HG03442 (cell line): ENCODE measurements at regions not wholly inside any gene's neighbourhood (a gene's known extent, or its start where the extent isn't known, plus 50 kb on each side); places are given as distances from the start of the nearest gene placed in this dataset.
"Not testable (repeated sequence)": the region's sequence is repeated elsewhere in the genome, so short reads cannot be mapped to it uniquely, and the experiment has no call there.

Source experiments
- ATAC-seq: cut with Tn5 transposase; IDR thresholded peaks from one replicate; pipeline ENCODE4 v1.9.1; 2021; ENCODE audit warnings: mild to moderate bottlenecking, moderate library complexity; ENCODE audit not compliant: unreplicated experiment

DNA sequence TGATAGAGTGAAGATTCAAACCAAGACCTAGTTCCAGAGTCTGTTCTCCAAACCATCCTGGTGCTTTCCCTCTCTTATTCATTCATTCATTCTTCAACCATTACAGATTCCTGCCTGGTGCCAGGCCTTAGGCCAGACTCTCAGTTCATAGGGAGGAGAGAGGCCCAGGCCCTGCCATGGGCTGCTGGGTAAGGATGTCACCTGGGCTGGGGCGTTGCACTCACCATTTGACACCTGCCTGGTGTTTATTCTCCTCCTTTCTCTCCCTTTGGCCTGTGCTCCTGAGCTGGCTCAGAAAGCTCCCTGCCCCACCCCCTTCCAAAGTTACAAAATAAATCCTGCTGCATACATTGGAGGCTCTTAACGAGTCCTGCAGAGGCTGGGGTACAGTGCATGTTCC is 549.8 kb downstream of the MATN1 start:
- ATAC-seq, result no peak

DNA sequence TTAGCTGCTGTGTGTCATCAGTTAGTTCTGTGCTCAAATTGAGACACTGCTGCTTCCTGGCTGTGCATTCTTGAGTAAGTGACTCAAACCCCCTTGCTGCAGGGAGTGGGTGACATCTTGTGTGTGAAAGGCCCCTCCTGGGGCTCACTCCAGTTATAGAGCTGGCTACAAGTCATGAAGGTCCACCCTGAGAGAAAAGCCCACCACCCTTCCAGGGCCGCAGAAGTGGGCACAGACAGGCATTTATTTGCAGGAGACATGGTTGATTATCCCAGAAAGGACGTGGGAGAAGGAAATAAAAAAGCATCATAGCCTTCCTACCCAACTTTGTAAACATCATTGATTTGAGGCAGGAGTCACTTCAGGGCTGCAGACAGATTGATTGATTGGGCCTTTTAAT is 550.6 kb downstream of the MATN1 start:
- ATAC-seq, result no peak

DNA sequence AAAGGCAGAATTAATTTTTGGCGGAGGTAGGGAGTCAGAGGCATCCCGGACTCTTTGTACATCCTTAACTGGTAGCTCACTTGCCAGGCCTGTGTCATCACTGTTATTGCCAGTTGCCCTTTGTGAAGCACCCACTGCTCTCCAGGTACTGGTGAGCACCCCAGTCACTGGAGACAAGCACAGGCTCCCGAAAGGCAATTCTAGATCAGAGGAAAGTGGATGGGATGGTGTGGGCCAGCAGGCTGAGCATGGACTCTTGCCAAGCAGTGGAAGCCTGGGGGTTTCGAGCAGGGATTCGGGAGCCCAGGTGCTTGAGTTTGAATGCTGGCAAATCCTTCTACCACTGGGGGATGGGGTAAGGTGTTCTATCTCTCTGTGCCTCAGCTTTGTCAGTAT is 551.1 kb downstream of the MATN1 start:
- ATAC-seq, result no peak

DNA sequence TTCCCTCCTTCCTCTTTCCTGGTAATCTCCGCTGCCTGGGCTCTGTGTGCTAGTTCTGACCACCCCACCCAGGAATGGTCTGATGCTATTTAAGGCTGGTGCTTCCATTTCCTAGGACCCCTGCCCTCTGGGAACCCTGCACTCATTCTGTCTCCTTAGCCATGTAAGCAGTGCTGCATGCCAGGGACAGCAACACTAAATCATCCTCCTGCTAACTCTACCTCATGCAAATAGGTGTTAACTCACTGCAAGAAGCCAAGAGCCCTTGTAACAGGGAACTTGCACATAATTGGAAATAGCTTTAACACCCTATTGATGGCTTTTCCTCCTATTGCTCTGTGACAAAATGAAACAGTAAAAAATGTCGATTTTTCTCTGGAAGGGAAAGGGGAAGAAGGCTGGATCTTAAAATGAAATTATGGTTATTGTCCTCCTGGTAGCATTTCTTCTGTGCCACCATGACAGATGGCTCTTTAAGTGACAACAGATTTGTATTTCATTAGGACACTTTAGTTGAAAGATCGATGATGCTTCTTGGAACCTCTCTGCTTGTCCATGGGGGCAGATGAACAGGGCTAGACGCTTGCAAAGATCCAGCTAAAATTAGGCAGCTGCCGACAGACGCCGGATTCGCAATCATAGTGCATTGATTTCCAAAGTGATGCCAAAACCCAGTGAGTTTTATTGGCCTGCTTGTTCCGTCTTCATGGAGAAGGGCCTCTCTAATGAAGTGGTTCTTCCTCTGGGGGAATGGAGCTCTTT is 551.7 kb downstream of the MATN1 start:
- no peak for ATAC-seq

DNA sequence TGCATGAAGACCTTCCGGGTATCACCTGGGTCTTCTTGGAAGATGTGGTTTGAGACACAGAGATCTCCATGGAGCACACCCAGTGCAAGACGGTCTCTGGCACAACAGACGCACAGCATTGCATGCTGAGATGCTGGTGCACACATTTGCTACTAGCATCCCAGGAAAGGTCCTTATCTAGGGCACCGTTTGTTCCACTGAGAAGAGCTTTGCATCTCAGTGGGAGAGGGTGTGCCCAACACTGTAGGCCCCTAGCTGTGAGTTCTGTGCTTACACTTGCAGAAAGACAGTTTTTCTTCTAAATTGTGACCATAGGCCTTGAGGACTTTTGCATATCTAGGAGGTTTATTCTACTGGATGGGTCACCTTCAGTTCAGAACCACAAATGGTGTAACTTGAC is 554.1 kb downstream of the MATN1 start:
- no peak for ATAC-seq

DNA sequence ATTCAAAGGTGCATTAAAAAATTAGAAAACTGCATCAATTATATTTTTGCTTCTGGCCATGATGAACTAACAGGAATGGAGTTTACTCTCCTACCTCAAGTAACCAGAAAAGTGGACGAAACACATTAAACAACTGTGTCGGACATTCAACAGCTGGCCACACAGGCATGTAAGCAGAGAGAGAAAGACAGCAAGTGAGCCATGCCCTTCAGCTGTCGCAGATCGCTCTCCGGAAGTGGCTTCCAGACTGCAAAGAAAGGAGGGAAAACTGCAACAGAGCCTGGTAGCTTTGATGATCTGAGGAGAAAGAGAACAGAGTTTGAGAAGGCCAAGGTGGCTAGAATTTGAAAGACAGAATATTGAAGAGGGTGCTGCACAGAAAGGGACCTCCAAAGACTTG is 557.2 kb downstream of the MATN1 start:
- no peak for ATAC-seq

DNA sequence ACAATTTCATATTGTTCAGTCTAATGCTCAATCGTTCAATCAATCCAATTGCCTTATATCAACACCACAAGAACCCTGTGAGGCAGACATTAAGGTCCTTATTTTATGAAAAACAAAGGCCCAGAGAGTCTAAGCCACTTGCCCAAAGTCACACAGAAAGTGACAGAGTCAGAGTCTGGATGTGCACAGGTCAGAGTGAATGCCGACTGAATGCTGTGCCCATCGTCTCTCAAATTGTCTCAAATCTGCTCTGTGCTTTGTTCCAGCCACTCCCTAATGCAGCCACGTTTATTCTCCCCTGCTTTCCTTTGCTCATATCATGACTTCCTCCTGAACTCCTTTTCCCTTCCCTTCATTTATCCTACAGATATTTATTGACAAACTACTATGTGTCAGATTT is 558.3 kb downstream of the MATN1 start:
- no peak for ATAC-seq

DNA sequence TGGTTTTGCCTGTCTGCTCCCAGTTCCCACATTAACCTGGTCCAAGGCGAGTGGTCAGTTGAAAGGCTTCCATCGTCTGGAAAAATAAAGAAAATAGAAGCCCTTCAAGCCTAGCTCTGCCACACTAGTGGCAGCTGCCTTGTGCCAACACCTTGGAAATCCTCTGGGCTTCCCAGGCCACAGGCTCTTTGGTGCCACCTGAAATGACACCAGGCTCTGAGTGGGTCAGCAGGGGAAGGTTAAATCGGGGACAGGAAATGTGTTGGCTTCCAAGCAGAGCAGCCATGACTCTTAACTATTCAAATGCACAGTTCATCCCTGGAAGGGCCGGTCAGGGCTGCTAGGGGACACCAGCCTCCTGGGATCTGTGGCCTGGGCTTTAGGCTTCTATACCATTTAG is 558.7 kb downstream of the MATN1 start:
- ATAC-seq, result no peak

DNA sequence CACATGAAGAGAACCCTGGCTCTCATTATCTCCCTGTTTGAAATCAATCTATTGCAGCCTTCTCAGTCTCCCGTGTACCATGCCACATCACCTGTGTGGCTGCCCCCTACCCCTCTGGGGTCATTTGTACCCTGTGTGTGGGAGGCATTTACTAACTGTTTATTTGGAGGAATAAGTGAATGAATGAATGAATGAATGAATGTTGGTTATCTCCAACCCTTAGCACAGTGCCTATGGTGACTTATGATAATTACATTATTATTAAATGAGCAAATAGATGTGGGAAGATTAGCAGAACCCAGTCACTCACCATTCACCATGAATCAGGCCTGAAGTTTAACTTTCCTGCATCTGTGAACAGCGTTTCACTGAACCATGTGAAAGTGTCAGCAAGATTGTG is 560.8 kb downstream of the MATN1 start:
- no peak for ATAC-seq

DNA sequence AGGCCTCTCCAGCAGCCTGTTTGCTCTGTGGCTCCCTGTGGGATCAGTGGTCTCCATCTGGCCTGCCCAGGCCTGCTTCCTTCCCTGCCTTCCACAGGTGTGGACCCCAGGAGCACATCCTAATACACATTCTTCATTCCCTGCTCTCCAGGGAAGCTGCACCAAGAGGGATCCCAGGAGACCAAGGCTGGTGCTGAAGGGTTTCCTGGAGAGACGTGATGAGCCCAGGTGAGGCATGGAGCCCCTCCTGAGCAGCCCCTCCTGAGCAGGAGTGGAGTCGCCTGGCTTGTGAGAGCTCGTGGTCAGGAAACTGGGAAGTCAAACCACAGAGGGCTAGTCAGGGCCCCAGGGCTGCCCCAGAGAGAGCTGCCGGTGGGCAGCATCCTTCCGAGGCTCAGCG is 561.4 kb downstream of the MATN1 start:
- no peak for ATAC-seq

DNA sequence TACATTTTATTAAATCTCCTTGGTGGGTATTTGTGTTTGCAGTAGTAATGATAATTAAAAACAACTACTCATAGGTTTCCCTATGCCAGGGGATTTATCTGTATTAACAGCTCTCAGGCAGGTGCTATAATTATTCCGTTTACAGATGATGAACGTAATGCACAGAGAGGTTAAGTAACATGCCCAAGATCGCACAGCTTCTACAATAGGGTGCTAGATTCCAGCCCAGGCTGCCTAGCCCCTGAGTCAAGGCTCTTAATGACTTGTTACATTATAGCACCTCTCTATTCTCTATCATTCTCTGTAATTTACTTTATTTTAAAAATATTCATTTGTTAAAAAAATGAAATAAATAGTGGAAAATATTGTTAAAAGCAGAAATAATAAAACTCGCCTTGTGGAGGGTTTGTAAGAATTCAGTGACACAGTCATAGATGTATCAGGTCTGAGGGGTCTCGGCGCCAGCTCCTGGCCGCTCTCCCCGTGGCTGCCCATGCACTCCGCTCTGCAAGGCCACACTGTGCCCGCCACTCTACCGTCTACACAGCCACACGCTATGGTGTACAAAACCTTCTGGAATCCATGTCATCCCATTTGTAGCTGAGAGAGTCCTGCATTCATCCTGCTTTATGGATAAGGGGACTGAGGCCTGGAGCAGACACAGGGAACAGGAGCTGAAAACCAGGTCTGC is 562.2 kb downstream of the MATN1 start:
- ATAC-seq, result no peak

DNA sequence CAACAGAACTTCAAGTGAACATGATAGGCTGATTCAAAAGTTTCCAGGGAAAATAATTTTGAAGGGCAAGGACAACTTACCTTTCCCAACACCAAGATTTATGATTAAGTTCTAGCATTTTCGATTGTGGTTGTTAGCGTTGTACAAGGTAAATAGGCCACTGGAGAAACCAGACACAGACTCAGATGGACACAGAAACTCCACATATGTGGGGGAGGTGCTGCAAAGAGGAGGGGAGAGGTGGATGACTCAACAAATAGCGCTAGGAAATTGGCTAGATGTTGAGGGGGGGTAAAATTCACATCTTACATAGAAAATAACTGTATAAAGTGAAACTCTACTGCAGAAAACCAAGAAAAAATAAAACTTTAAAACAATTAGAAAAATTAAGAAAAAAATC is 564.4 kb downstream of the MATN1 start:
- ATAC-seq, result no peak

DNA sequence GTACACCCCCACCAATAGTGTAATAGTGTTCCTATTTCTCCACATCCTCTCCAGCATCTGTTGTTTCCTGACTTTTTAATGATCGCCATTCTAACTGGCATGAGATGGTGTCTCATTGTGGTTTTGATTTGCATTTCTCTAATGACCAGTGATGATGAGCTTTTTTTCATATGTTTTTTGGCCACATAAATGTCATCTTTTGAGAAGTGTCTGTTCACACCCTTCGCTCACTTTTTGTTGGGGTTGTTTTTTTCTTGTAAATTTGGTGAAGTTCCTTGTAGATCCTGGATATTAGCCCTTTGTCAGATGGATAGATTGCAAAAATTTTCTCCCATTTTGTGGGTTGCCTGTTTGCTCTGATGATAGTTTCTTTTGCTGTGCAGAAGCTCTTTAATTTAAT is 567.7 kb downstream of the MATN1 start:
- ATAC-seq, result not testable (repeated sequence)

DNA sequence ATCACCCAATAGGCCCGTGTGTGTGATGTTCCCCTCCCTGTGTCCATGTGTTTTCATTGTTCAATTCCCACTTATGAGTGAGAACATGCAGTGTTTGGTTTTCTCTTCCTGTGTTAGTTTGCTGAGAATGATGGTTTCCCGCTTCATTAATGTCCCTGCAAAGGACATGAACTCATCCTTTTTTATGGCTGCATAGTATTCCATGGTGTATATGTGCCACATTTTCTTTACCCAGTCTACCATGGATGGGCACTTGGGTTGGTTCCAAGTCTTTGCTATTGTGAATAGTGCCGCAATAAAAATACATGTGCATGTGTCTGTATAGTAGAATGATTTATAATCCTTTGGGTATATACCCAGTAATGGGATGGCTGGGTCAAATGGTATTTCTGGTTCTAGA is 568.1 kb downstream of the MATN1 start:
- not testable (repeated sequence) for ATAC-seq

DNA sequence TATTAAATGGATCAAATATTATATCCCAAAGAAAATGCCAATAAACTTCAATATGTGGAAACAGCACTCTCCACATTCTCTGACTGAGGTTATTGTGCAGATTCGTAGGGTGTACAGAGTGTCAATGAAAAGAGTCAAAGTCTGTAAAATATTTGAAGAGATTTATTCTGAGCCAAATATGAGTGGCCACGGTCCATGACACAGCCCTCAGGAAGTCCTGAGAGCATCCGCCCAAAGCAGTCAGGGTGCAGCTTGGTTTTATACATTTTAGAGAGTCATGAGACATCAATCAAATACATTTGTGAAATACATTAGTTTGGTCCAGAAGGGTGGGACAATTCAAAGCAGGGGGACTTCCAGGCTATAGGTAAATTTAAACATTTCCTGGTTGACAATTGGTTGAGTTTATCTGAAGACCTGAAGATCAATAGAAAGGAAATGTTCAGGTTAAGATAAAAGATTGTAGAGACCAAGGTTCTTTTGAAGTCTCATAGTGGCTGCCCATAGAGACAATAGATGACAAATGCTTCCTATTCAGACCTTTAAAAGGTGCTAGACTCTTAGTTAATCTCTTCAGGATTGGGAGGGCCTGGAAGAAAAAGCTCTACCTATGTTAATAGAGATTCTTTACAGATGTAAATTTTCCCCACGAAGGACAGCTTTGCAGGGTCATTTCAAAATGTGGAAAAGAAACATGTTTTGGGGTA is 569.5 kb downstream of the MATN1 start:
- no peak for ATAC-seq

DNA sequence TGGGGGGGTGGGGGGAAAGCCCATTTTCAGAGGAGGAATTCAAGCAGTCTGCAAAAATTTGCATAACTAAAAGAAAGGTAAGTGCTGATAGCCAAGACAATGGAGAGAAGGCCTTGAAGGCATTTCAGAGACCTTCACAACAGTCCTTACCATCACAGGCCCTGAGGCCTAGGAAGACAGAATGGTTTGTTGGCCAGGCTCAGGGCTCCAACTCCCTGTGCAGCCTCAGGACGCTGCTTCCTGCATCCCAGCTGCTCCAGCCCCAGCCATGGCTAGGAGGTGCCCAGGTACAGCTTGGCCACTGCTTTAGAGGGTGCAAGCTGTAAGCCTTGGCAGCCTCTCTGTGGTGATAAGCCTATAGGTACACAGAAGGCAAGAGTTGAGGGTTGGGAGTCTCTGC is 571.6 kb downstream of the MATN1 start:
- no peak for ATAC-seq

DNA sequence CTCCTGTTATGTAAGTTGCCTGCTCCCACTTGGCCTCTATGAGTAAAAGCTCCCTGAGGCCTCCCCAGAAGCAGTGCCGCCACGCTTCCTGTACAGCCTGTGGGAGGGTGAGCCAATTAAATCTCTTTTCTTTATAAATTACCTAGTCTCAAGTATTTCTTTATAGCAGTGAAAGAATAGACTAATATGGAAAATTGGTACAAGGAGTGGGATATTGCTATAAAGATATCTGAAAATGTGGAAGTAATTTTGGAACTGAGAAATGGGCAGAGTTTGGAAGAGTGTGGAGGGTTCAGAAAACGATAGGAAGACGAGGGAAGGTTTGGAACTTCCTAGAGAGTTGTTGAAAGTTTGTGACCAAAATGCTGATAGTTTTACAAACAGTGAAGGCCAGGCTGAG is 572.3 kb downstream of the MATN1 start:
- ATAC-seq, result no peak

DNA sequence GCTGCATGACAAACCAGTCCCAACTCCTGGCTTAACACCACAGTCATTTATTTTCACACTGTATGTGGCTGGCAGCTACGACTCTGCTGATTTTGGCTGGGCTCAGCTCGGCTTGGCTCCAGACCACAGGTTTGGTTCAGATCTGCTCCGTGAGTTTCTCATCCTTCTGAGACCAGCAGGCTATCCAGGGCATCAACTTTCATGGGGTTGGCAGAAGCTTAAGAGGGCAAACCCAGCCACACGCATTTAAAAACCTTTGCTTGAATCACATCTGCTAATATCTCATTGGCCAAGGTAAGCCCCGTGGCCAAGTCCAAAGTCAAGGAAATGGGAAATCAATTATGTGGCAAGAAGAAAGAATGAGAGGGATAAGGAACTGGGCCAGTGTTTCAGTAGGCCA is 574.2 kb downstream of the MATN1 start:
- no peak for ATAC-seq

DNA sequence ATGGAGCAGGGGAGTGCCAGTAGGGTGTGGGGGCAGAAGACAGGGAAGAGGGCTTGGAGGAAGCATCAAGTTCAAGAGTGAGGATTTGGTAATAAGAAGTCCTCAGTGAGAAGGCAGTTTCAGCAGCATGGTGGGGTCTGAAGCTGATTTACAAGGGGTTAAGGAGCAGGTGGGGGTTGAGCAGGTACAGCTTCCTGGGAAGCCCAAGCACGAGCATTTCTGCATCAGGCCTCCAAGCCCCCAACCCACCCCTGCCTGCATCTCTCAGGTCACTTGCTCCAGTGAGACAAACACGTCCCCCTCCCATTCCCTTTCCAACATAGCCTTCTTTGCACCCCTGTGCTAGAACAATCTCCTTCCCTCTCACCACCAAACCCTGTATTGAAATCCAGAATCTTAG is 574.7 kb downstream of the MATN1 start:
- ATAC-seq, result no peak

DNA sequence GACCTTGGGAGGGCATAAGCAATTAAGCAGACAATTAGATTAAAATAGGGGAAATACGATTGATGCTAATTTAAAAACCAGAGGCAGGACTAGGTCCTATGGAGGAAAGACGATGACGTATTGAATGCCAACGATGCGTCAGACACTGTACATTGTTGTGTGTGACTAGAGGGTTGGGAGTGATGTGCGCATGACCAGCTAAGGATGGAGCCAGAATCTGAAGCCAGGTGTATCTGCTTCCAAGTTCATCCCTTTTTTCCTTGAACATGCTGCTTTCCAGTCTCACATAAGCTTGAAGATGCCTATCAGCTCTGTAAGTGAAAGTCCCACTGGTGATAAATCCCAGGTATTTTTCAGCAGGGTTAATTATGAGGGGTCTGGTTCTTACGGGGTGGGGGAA is 576.2 kb downstream of the MATN1 start:
- ATAC-seq, result no peak

DNA sequence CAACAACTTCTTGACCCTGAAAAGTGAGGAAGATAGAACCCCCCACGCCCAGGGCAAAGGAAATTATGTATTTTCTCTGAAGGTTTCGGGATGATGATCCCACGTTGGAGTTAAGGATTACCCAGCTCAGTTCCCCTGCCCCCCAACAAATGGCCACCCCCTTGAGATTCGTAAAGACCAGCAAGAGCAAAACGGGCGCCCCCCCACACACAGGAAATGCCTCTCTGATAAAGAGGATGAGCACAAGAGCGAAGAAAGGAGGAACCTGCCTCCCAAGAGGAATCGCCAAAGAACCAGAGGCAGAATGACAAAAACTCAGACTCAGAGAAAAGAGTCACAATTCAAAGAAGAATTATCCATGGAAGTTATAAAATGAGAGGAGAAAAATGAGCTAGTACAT is 576.9 kb downstream of the MATN1 start:
- ATAC-seq, result no peak

DNA sequence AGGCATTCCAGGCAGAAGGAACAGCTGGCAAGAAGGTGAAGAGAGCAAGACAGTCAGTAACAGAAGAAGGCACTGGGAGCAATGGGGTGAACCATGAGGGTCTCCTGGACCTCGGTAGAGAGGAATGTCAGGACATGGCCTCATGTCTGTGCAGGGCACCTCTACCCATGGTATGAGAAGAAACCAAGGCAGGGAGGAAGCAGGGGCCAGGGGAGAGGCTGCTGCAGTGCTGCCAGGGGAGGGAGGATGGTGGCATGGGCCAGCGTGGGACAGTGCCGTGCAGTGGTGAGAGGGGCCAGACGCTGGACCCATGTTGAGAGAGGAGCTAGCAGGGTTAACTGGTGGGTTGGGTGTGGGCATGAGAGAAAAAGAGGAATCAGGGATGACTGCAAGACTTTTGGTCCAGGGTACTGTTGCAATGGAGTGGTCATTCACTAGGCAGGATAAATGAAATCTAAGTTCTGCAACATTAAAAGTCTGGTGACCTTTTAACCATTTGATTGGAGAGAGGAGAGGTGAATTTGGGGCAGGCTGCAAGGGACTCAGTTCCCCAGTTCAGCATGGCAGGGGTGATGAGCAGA is 577.6 kb downstream of the MATN1 start:
- no peak for ATAC-seq
